ENCODE measurements at regions not wholly inside any gene's neighbourhood (a gene's known extent, or its start where the extent isn't known, plus 50 kb on each side); places are given as distances from the start of the nearest gene placed in this dataset.

DNA sequence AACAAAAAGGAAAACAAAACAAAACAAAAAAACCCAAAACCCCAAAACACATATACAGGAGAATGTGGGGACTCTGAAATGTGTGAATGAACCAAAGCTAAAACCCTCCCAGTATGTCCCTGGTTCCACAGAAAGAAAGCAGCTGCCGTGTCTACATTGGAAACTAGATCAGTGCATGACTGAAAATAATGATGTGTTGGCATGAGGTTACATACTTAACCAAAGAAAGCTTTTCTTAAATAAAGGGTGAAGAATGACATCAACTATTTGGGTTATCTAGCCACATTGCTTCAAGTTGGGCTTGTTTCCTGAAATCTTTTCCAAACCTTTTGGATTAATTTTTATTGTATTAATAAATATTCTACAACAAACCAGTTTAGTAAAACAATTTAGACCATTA lies 91.9 kb upstream of the FN1 start:
- H3K4me2 ChIP-seq (ENCODE audit: low read length) = no peak overlapping the region
- no peaks in the 10 kb centered on the region for H3K4me1 ChIP-seq (ENCODE audit: insufficient read depth, low read length, severe bottlenecking)
- no peaks in the 10 kb centered on the region for H3K79me2 ChIP-seq (ENCODE audit: insufficient read depth, low read length)
- H2AFZ ChIP-seq (ENCODE audit: low read length) = no peak overlapping the region
- TF ChIP-seq, protein P1, sequence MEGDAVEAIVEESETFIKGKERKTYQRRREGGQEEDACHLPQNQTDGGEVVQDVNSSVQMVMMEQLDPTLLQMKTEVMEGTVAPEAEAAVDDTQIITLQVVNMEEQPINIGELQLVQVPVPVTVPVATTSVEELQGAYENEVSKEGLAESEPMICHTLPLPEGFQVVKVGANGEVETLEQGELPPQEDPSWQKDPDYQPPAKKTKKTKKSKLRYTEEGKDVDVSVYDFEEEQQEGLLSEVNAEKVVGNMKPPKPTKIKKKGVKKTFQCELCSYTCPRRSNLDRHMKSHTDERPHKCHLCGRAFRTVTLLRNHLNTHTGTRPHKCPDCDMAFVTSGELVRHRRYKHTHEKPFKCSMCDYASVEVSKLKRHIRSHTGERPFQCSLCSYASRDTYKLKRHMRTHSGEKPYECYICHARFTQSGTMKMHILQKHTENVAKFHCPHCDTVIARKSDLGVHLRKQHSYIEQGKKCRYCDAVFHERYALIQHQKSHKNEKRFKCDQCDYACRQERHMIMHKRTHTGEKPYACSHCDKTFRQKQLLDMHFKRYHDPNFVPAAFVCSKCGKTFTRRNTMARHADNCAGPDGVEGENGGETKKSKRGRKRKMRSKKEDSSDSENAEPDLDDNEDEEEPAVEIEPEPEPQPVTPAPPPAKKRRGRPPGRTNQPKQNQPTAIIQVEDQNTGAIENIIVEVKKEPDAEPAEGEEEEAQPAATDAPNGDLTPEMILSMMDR (IDR thresholded peaks at IDR 0.05; ENCODE audit: low read length) = no peak
- no peak for TF ChIP-seq EZH2 (IDR thresholded peaks at IDR 0.05; ENCODE audit: borderline replicate concordance, low read length)
- no peak overlapping the region for H3K27ac ChIP-seq (ENCODE audit: low read depth, low read length, poor library complexity, severe bottlenecking)
- no peaks in the 10 kb centered on the region for H3K9me3 ChIP-seq (ENCODE audit: low read length)
- H3K4me3 ChIP-seq (ENCODE audit: low read depth, low read length, poor library complexity, severe bottlenecking) = no peak overlapping the region
- no peaks in the 10 kb centered on the region for H3K36me3 ChIP-seq (ENCODE audit: insufficient read depth, low read length)
- no peaks in the 10 kb centered on the region for H3F3A ChIP-seq (ENCODE audit: insufficient read depth, low read length)
- H3K27me3 ChIP-seq (ENCODE audit: insufficient read depth, low read length) = no peaks in the 10 kb centered on the region
- H4K20me1 ChIP-seq (ENCODE audit: insufficient read depth, low read length) = no peaks in the 10 kb centered on the region
- H3K9ac ChIP-seq (ENCODE audit: low read length) = no peak overlapping the region
- H3K9me2 ChIP-seq (ENCODE audit: low read depth, low read length) = no peaks in the 10 kb centered on the region

DNA sequence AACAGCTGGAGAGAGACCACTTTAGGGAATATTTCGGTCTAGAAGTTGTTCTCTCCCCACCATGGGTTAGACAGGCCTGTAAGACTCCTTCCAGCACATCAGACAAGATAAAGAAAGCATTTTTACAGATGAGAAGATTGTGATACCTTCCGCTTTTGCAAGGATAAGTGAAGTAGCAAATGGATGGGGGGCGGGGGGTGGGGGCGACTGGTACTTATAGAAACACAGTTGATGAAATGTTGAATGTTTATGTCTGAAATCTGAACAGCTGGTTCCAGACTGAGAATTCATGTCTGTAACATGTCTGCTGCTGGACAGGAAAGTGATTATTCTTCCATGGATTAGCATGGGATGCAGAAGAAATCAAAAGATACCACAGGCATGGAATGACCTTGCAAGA lies 90.5 kb upstream of the FN1 start:
- no peaks in the 10 kb centered on the region for H3K4me1 ChIP-seq (ENCODE audit: insufficient read depth, low read length, severe bottlenecking)
- no peak for TF ChIP-seq EZH2 (IDR thresholded peaks at IDR 0.05; ENCODE audit: borderline replicate concordance, low read length)
- TF ChIP-seq, protein P1 (IDR thresholded peaks at IDR 0.05; ENCODE audit: low read length) = no peak
- no peaks in the 10 kb centered on the region for H3K27me3 ChIP-seq (ENCODE audit: insufficient read depth, low read length)

DNA sequence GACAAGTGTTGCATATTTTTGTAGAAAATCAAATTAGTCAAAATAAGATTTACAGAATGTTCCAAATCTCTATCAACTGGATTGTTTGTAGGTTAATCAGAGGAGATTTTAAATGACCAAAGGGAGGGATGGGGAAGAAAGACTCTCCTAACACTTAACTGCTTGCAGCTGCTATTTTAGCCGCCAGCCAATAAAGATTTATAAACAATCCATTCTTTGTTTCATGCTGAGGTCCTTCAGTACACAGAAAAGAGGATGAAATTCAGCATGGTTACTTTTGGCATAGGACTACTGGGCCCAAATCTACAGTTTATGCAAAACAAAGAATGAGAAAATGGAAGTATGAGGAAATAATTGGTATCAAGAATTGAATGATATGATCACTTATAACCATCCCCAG lies 86.4 kb upstream of the FN1 start:
- Histone ChIP-seq H4K20me1 (ENCODE audit: insufficient read depth, low read length) (no peaks in the 10 kb centered on the region), H3K9ac (ENCODE audit: low read length) (no peak overlapping the region), H3K36me3 (ENCODE audit: insufficient read depth, low read length) (no peaks in the 10 kb centered on the region), H3K79me2 (ENCODE audit: insufficient read depth, low read length) (no peaks in the 10 kb centered on the region), H2AFZ (ENCODE audit: low read length) (no peak overlapping the region), H3K4me1 (ENCODE audit: insufficient read depth, low read length, severe bottlenecking) (no peaks in the 10 kb centered on the region), H3K4me2 (ENCODE audit: low read length) (no peak overlapping the region), H3K9me2 (ENCODE audit: low read depth, low read length) (no peaks in the 10 kb centered on the region), H3K9me3 (ENCODE audit: low read length) (no peaks in the 10 kb centered on the region), H3K27ac (ENCODE audit: low read depth, low read length, poor library complexity, severe bottlenecking) (no peak overlapping the region), H3K4me3 (ENCODE audit: low read depth, low read length, poor library complexity, severe bottlenecking) (no peak overlapping the region), H3K27me3 (ENCODE audit: insufficient read depth, low read length) (no peaks in the 10 kb centered on the region), H3F3A (ENCODE audit: insufficient read depth, low read length) (no peaks in the 10 kb centered on the region)
- TF ChIP-seq EZH2 (IDR thresholded peaks at IDR 0.05; ENCODE audit: borderline replicate concordance, low read length) = no peak

More for the DNA sequence above, 90.5 kb upstream of the FN1 start:
- Histone ChIP-seq H3K9me2 (ENCODE audit: low read depth, low read length) (no peaks in the 10 kb centered on the region), H3K9me3 (ENCODE audit: low read length) (no peaks in the 10 kb centered on the region), H3K4me3 (ENCODE audit: low read depth, low read length, poor library complexity, severe bottlenecking) (no peak overlapping the region), H3F3A (ENCODE audit: insufficient read depth, low read length) (no peaks in the 10 kb centered on the region), H3K36me3 (ENCODE audit: insufficient read depth, low read length) (no peaks in the 10 kb centered on the region), H3K9ac (ENCODE audit: low read length) (no peak overlapping the region), H3K4me2 (ENCODE audit: low read length) (no peak overlapping the region), H3K79me2 (ENCODE audit: insufficient read depth, low read length) (no peaks in the 10 kb centered on the region), H4K20me1 (ENCODE audit: insufficient read depth, low read length) (no peaks in the 10 kb centered on the region), H2AFZ (ENCODE audit: low read length) (no peak overlapping the region), H3K27ac (ENCODE audit: low read depth, low read length, poor library complexity, severe bottlenecking) (no peak overlapping the region)

DNA sequence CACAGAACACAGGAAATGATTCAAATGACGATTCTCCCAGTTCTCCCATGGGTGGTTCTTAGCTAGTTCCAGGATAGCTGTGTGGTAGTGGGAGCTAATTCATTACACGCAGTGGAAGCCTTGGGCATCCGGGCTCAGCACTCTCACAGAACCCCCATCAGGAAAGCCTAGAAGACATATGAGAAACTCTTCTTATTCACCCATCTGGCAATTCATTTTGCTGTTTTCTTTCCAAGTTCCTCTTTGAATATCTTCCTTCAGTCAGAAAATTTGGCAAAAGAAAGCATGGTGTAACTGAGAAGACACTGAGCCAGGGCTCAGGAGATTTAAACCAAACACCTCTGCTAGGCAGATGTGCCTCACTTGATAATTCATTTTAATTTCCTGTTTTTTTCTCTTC lies 85.2 kb upstream of the FN1 start:
- Histone ChIP-seq H3K9me2 (ENCODE audit: low read depth, low read length) (no peaks in the 10 kb centered on the region), H3K36me3 (ENCODE audit: insufficient read depth, low read length) (no peaks in the 10 kb centered on the region), H3K79me2 (ENCODE audit: insufficient read depth, low read length) (no peaks in the 10 kb centered on the region), H3F3A (ENCODE audit: insufficient read depth, low read length) (no peaks in the 10 kb centered on the region), H3K4me1 (ENCODE audit: insufficient read depth, low read length, severe bottlenecking) (no peaks in the 10 kb centered on the region), H2AFZ (ENCODE audit: low read length) (no peak overlapping the region), H3K4me2 (ENCODE audit: low read length) (no peak overlapping the region), H3K27ac (ENCODE audit: low read depth, low read length, poor library complexity, severe bottlenecking) (no peak overlapping the region), H3K9me3 (ENCODE audit: low read length) (no peaks in the 10 kb centered on the region), H3K27me3 (ENCODE audit: insufficient read depth, low read length) (no peaks in the 10 kb centered on the region), H3K4me3 (ENCODE audit: low read depth, low read length, poor library complexity, severe bottlenecking) (no peak overlapping the region), H3K9ac (ENCODE audit: low read length) (no peak overlapping the region), H4K20me1 (ENCODE audit: insufficient read depth, low read length) (no peaks in the 10 kb centered on the region)
- TF ChIP-seq, protein P1 (IDR thresholded peaks at IDR 0.05; ENCODE audit: low read length) = no peak
- no peak for TF ChIP-seq EZH2 (IDR thresholded peaks at IDR 0.05; ENCODE audit: borderline replicate concordance, low read length)
